Upper lobe of left lung (tissue), 6 donors: ENCODE measurements at regions not wholly inside any gene's neighbourhood (a gene's known extent, or its start where the extent isn't known, plus 50 kb on each side); places are given as distances from the start of the nearest gene placed in this dataset.

Source experiments
- ATAC-seq, 2 donors: fragments of 200-7000 bp; cut with Tn5 transposase; one replicate each; pipeline ENCODE4 v1.9.1; 2022; ENCODE audit warnings: mild to moderate bottlenecking in 2 of 2, moderate library complexity in 2 of 2; ENCODE audit not compliant: low FRiP score in 2 of 2
- DNase-seq, 2 donors: peaks; one replicate each; pipeline ENCODE4 v3.0.0-alpha.2; 2019 to 2020
- H3K27ac ChIP-seq, 4 donors: fragments of 200-600 bp; sonication (generic); one replicate each; pipeline ENCODE4 v1.5.1; 2016 to 2019
- H3K27me3 ChIP-seq, 4 donors: fragments of 200-600 bp; sonication (generic); one replicate each; pipeline ENCODE4 v1.5.1; 2017 to 2019
- H3K36me3 ChIP-seq, 4 donors: fragments of 200-600 bp; sonication (generic); one replicate each; pipeline ENCODE4 v1.5.1; 2016 to 2019
- H3K4me1 ChIP-seq, 4 donors: fragments of 200-600 bp; sonication (generic); one replicate each; pipeline ENCODE4 v1.5.1; 2018 to 2019
- H3K4me3 ChIP-seq, 4 donors: fragments of 200-600 bp; sonication (generic); one replicate each; pipeline ENCODE4 v1.5.1; 2017 to 2019; ENCODE audit warnings: mild to moderate bottlenecking in 2 of 4, moderate library complexity in 1 of 4
- H3K9me3 ChIP-seq, 4 donors: fragments of 200-600 bp; sonication (generic); one replicate each; pipeline ENCODE4 v1.5.1; 2018 to 2019
- EP300 ChIP-seq, 4 donors: sonication (generic); formaldehyde crosslinking; IDR thresholded peaks; one replicate each; pipeline ENCODE4 v1.5.1; 2017; ENCODE audit warnings: antibody characterized with exemption in 4 of 4, control low read depth in 2 of 4
- POLR2A ChIP-seq, 4 donors: fragments of 450-650 bp; IDR thresholded peaks; one replicate each; pipeline ENCODE4 v1.5.1; 2016 to 2017; ENCODE audit warnings: antibody characterized with exemption in 4 of 4, mild to moderate bottlenecking in 2 of 4
- POLR2AphosphoS5 ChIP-seq, 2 donors: sonication (generic); formaldehyde crosslinking; IDR thresholded peaks; one replicate each; pipeline ENCODE4 v1.5.1; 2017; ENCODE audit warnings: antibody characterized with exemption in 2 of 2
- WGBS, 2 donors: methylation state at CpG; one replicate each; pipeline ENCODE4 v1.1.5; 2017 to 2018; 5-methylcytosine and 5-hydroxymethylcytosine counted together
- TF ChIP-seq, protein P1 (sequence below), 6 experiments: fragments of 450-650 bp in 4 of 6; fragments of 200-600 bp in 2 of 6; sonication (generic) in 2 of 6; IDR thresholded peaks; one replicate each; pipeline ENCODE4 v1.5.1; 2016 to 2019; ENCODE audit warnings: antibody characterized with exemption in 6 of 6
- donor health status: DM: no; HTN: no; CAD: no; lungs with moderate emphysema.
- donor health status: DM: no; HTN: yes; CAD: no; lungs with severe emphysema.

- Histone ChIP-seq H3K4me1 (no peaks in the 10 kb centered on the region), H3K27me3 (no peaks in the 10 kb centered on the region), H3K36me3 (no peaks in the 10 kb centered on the region), H3K4me3 (no peak overlapping the region), H3K27ac (no peak overlapping the region), H3K9me3 (no peaks in the 10 kb centered on the region)
- DNase-seq (no peak), ATAC-seq (no peak)
- TF ChIP-seq EP300 (IDR thresholded peaks at IDR 0.05): no peak
- 87 to 92% methylated on average over 4 of the region's 4 CpGs for WGBS, 2 donors
These were observed 625.4 kb upstream of the POM121L12 start for GRCh38 chr7:52410032-52410431.

DNA sequence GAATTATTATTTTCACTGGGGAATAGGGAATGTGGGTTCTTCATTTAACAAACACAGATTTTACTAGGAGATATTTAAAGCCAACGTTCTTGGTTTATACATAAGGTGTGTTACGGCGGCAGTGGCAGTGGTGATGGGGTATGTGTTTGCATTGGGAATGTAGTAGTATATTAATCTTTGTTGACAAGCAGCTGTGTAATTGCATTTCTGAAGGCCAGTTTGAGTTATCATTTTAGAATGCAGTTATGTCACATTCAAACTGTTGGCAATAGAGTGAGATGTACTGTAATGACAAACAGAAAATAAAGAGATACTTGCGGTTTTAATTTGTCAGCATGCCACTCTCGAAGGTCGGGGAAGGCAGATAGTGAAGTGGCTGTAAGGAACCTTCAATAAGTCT lies 628.6 kb upstream of the POM121L12 start:
- Histone ChIP-seq H3K27ac (no peak overlapping the region), H3K4me1 (no peaks in the 10 kb centered on the region), H3K9me3 (no peaks in the 10 kb centered on the region), H3K4me3 (no peak overlapping the region), H3K36me3 (no peaks in the 10 kb centered on the region), H3K27me3 (no peaks in the 10 kb centered on the region)
- ATAC-seq: no peak
- WGBS, 2 donors: 76 to 84% methylated on average over 6 of the region's 6 CpGs
- no peak for DNase-seq
- TF ChIP-seq, protein P1, sequence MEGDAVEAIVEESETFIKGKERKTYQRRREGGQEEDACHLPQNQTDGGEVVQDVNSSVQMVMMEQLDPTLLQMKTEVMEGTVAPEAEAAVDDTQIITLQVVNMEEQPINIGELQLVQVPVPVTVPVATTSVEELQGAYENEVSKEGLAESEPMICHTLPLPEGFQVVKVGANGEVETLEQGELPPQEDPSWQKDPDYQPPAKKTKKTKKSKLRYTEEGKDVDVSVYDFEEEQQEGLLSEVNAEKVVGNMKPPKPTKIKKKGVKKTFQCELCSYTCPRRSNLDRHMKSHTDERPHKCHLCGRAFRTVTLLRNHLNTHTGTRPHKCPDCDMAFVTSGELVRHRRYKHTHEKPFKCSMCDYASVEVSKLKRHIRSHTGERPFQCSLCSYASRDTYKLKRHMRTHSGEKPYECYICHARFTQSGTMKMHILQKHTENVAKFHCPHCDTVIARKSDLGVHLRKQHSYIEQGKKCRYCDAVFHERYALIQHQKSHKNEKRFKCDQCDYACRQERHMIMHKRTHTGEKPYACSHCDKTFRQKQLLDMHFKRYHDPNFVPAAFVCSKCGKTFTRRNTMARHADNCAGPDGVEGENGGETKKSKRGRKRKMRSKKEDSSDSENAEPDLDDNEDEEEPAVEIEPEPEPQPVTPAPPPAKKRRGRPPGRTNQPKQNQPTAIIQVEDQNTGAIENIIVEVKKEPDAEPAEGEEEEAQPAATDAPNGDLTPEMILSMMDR (IDR thresholded peaks at IDR 0.05): no peak

DNA sequence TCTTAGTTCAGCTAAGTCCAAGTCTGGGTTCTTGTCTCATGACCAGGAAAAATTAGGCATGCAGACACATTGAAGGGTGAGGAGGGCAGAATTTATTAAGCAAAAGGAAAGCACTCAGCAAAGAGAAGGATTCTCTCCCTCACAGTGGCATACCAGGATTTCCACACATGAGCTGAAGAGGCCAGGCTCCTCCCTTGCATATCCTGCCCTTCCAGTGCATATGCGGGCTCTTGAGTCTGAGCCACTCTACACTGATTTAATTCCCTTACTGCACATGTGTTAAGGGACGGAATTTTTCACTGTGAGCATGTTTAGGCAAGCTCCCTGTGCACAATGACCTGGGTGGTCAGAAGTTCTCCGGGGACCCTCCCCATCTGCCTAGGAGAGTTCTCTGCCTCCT lies 652.7 kb upstream of the POM121L12 start:
- WGBS, 2 donors: 81 to 86% methylated on average over 3 of the region's 3 CpGs
- H3K9me3 ChIP-seq: peaks cover 0 to 5% (median 0%) of the 10 kb centered on the region in 4 donors
- H3K36me3 ChIP-seq: no peaks in the 10 kb centered on the region
- TF ChIP-seq EP300 (IDR thresholded peaks at IDR 0.05) (no peak), POLR2AphosphoS5 (IDR thresholded peaks at IDR 0.05) (no peak), POLR2A (IDR thresholded peaks at IDR 0.05) (no peak)
- TF ChIP-seq, protein P1 (IDR thresholded peaks at IDR 0.05): no peak
- H3K4me1 ChIP-seq: no peaks in the 10 kb centered on the region
- no peak overlapping the region for H3K4me3 ChIP-seq
- DNase-seq (no peak), ATAC-seq (no peak)
- no peaks in the 10 kb centered on the region for H3K27me3 ChIP-seq
- H3K27ac ChIP-seq: no peak overlapping the region

DNA sequence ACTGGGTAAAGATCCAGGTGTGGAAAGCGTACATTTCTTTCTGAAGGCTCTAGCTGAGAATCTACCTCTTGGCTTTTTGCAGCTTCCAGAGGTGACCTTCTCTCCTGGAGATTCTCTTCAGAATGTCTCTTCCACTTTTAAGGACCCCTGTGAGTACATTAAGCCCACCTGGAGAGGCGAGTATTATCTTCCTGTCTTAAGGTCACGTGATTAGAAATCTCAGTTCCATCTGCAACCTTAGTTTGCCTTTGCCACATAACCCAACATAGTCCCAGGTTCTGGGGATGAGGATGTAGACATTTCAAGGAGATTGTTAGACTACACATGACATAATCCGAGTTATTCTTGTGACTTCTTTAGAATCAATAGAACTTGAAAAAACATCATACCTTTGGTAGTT lies 665.5 kb upstream of the POM121L12 start:
- Histone ChIP-seq H3K27ac (no peak overlapping the region), H3K4me3 (no peak overlapping the region), H3K9me3 (no peaks in the 10 kb centered on the region), H3K27me3 (no peaks in the 10 kb centered on the region), H3K4me1 (no peaks in the 10 kb centered on the region), H3K36me3 (no peaks in the 10 kb centered on the region)
- TF ChIP-seq POLR2A (IDR thresholded peaks at IDR 0.05): no peak
- TF ChIP-seq, protein P1 (IDR thresholded peaks at IDR 0.05): no peak
- no peak for TF ChIP-seq EP300 (IDR thresholded peaks at IDR 0.05)
- TF ChIP-seq POLR2AphosphoS5 (IDR thresholded peaks at IDR 0.05): no peak
- ATAC-seq (no peak), DNase-seq (no peak)
- WGBS, 2 donors: 85 to 91% methylated on average over 4 of the region's 4 CpGs

DNA sequence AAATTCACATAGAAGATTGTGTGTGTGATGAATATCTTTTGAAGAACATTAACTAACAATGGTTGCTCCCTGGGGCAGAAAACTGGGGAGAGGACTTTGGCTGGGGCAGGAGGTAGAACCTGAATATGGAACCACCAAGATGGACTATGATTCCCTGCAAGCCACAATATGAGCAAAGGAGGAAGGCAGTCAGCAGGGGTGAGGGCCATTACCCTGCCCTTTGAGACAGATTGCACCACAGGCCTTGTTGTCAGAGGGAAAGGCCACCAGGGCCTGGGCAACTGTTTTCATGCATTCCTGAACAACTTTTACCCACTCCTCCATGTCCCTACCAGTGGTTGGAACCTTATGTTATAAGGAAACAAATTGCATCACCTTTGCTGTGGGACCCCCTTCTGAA lies 670.1 kb upstream of the POM121L12 start:
- ATAC-seq: no peak
- Histone ChIP-seq H3K27ac (no peak overlapping the region), H3K27me3 (no peaks in the 10 kb centered on the region), H3K9me3 (no peaks in the 10 kb centered on the region), H3K4me1 (no peaks in the 10 kb centered on the region), H3K36me3 (no peaks in the 10 kb centered on the region), H3K4me3 (no peak overlapping the region)
- TF ChIP-seq EP300 (IDR thresholded peaks at IDR 0.05) (no peak), POLR2AphosphoS5 (IDR thresholded peaks at IDR 0.05) (no peak), POLR2A (IDR thresholded peaks at IDR 0.05) (no peak)
- TF ChIP-seq, protein P1 (IDR thresholded peaks at IDR 0.05): no peak
- no peak for DNase-seq
